IPS DF 19.7 (cell line): ENCODE measurements at regions not wholly inside any gene's neighbourhood (a gene's known extent, or its start where the extent isn't known, plus 50 kb on each side); places are given as distances from the start of the nearest gene placed in this dataset.
A peak's percentile ranks its signal among the peaks of the same experiment; 100 is the strongest.

Source experiments
- DNase-seq: peaks from one replicate; pipeline ENCODE4 v3.0.0-alpha.2; 2013; ENCODE audit warnings: low read depth, low spot score

GRCh38 chr18:5091741-5092140 is 105.3 kb downstream of the AKAIN1 start:
- no peak for DNase-seq

- no peak for DNase-seq
Measured at GRCh38 chr18:5075297-5075696, 121.8 kb downstream of the AKAIN1 start.

DNA sequence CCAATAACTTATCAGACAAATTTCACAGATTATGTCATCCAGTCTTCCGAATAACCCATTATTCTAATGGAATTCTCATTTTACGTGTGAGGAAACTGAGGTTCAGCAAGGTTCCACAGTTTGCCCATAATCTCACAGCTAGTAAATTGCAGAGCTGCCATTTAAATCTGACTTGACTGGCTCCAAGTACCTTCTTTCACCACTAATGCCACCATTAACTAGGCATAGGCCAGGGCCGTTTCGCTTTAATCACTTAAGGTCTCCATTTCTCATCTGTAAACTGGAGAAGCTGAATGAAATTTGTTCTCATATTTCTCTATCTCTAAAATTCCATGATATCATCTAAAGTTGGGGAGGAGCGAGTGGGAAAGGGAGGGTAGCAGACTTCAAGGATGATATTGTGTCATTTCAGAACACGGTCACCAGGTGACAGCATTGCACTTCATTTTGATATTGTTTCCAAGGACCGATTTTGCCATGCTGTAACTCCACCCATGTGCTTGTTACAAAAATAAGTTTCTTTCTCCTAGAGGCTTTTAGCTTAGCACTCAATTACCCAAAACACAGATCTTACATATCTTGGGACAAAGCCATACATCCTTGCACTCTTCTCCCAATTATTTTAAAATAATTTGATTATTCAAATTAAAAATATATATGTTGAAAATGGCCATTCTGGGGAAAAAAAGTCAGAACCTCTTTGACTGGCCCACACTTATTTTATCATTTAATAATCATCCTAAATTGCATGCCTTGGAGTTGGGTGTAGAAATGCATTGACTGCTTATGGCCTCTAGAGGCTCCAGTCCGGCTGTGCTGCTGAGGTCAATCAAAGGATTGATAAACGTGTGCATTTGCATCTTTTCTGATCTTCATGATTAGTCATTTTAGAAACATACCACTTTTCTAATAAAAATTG is 123.8 kb downstream of the AKAIN1 start:
- peak; percentile 9 for DNase-seq

DNA sequence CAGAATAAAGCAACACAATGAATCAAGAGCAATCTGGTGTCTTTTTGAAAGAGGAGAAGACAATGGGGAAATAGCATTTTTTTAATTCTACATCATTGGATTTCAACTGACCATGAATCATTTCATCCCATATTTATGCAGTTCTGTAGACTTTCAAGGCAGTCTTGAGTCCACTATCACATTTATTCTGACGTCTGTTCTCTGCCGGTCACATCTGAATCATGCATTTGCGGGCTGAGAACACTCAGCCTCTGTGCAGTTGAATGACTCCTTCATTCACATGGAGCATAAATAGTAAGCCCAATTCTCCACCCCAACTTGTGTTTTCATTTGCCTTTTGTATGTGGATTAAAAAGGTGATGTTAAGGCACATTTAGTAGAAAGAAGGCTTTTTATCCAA is 128.2 kb downstream of the AKAIN1 start:
- no peak for DNase-seq

DNA sequence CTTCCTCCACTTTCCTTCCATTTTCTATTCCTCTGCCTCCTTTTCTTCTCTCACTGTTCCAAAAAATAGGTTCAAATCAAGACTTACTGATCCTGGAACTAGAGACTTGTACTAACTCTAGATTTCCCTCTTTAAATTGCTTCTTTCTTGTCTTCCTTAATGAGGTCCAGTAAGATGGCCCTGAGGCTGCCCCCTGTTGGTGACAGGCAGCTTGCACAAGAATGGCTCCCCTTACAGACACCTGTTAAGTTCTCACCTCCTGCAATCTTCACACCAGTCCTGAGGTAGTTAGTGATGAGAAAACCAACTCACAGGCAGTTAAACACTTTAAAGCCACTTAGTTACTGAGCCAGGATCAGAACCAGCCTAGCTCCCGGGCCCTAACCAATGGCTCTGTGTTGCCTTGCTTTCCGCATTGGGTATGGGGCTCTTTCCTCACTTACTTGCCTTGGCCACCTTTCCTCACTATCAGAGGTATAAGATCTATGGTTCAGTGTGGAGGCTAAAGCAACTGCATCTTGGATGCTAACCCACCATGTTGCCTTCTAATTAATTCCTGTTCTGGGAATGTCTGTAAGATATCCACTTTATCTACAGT is 130.6 kb downstream of the AKAIN1 start:
- no peak for DNase-seq

GRCh38 chr18:5065615-5066014 is 131.4 kb downstream of the AKAIN1 start:
- no peak for DNase-seq

GRCh38 chr18:5064841-5065370 is 132.2 kb downstream of the AKAIN1 start:
- no peak for DNase-seq

- DNase-seq, result no peak
Measured at GRCh38 chr18:5061785-5062184, 135.3 kb downstream of the AKAIN1 start.

DNA sequence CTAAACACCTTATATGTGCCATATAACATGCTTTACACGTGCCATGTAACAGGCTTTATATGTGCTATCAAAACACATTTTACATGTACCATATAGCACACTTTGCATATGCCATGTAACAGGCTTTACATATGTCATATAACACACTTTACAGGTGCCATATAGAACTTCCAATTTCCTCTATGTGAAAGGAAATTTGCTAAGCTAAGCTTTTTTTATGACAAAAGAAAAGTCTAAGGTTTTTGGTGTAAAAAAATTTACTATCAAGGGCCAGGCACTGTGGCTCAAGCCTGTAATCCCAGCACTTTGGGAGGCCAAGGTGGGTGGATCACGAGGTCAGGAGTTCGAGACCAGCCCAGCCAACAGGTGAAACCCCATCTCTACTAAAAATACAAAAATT is 136.5 kb downstream of the AKAIN1 start:
- DNase-seq, result no peak

DNA sequence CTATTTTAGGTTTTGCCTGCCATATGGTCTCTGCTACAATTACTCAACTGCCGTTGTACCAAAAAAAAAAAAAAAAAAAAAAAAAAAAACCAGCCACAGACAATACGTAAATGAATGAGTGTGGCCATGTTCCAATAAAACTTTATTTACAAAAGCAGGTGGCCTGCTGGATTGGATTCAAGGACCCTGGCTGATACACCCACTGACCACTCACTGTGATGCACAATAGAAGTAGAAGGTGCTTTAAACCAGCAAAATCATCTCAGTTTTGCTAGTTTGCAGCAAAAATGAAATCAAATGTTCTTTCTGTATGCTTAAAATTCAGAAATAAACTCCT is 137.4 kb downstream of the AKAIN1 start:
- DNase-seq, result no peak

DNA sequence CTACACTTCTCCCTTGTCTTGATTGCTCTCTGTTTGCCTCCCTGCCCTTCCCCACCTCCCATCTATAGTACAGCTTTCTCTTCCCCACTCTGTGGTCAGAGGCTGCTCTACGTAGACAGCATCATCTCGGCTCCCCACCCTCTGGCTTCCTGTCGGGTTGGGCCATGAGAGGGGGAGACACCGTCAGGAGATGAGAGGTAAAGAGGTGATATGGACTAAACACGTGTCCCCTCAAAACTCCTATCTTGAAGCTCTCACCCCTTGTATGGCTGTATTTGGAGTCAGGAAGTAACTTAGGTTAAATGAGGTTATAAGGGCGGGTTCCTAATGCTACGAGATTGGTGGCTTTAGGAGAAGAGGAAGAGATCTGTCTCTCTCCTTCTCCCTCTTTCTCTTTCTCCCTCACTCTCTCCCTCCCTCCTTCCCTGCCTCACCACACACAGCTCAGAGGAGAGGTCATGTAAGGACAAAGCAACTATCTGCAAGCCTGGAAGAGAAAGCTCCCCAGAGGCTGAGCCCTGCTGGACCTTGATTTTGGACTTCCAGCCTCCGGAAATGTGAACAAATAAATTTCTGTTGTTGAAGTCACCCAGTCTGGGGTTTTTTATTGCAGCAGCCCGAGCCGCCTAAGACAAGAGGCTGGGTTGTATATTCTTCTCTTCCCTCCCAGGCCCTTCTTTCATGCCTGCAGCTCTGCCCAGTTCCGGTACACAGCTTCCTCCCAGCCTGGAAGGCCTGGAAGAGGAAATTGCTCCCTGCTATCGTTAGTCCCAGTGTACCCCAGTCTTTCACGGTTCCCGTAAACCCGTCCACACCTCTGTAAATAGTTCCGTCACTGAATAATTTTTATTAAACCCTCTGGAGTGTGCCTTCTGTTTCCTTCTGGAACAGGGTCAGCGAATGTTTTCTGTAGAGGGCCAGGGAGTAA is 138.0 kb downstream of the AKAIN1 start:
- DNase-seq, result no peak

- DNase-seq, result no peak
Measured at GRCh38 chr18:5057386-5058348, 139.4 kb downstream of the AKAIN1 start.

DNA sequence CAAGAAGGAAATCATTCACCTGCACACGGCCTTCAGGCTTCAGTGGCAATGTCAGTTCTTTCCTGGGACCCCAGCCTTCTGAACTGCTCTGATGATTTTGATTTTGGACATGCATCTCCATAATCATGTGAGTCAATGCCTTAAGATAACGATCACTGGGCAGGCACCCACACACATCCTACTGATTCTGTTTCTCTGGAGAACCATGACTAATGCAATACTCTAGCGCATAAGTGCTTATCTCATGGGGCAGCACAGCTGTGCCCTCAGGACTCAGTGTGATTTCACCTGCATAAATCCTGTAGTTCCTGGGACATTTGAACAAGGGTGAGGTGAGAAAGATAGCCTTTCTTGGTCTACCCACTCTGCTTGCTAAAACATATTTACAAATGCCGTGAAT is 144.6 kb downstream of the AKAIN1 start:
- no peak for DNase-seq

DNA sequence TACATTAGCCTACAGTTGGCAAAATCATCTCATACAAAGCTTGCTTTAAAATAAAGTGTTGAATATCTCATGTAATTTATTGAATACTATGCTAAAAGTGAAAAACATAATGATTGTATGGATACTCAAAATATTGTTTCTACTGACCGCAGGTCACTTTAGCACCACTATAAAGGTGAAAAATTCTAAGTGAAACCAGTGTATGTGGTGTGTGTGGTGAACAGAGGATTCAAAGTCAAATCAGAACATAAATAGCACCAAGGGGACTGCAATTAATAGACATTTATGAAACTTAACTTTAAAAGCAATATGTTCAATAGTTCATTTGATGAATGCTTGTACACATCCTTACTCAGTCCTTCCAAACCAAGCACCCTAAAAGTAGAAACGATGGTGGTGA is 145.8 kb downstream of the AKAIN1 start:
- no peak for DNase-seq

DNA sequence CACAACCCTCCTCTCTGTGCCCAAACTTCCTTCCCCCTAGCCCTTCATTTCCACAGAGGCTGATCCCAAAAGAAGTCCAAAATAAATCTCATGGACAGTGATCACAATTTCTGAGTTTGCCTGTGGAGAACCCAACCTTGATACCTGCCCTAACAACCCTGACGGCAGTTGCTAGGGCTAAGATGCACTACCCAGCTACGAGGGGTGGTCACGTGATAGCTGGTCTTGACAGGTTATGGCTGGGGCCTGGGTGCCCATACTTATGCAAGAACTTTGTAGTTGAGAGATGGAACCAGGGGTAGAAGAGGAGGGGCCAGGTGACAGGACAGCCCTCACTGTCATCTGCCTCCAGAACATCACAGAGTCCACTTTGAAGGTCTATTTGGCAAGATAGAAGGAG is 147.9 kb downstream of the AKAIN1 start:
- DNase-seq, result no peak

DNA sequence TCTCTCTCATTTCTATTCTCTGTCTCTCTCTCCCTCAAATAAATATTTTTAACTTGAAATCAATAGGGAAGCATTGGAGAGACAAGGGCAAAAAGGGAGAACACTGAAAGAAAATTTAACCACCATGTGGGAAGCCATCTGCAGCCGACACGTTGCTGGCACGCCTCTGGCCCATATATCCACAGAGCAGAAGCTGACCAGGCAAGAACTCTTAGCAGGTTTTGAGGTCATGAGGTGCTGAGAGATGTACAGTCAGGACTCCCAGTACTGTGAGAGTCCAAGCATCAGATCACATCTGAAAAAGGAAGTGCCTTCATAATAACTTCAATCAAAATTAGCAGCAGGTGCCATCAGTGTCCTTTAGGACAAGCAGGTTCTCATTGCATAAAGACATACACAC is 156.6 kb downstream of the AKAIN1 start:
- no peak for DNase-seq

GRCh38 chr18:5036523-5036922 is 160.5 kb downstream of the AKAIN1 start:
- no peak for DNase-seq

DNA sequence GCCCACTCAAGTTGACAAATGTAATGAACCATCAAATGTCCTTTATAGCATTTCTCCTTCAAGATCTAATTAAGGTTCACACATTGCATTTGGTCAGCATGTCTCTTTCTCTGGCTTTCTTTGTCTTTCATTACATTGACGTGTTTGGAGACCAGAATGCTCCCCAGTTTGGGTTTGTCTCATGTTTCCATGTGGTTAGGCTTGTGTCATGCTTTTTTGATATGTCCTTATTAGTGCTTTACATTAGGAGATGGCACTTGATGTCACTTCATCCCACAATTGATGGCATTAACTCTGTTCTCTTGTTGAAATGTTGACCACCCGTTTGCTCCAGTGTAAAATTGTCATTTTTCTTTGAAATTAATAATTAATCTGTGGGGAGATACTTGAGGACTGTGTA is 165.8 kb downstream of the AKAIN1 start:
- no peak for DNase-seq

GRCh38 chr18:5030636-5031035 is 166.4 kb downstream of the AKAIN1 start:
- DNase-seq, result no peak

DNA sequence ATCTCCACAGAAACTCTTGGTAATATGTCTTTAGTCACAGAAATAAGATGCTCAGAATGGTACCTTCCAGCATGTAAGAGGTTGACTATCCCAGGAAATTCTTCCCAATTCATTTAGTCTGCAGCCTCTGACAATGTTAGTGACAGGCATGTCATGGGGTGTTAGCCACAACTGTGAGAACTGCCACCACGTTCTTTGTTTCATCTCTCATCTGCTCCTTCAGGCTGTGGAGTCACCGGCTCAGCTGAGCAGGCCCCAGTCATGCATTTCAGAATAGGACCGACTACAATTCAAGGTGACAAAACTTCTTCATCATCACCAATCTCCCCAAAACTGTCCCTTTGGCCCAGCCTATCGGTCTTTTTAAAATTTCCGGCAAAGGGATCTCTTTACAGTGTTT is 167.5 kb downstream of the AKAIN1 start:
- DNase-seq, result no peak

- no peak for DNase-seq
Measured at GRCh38 chr18:5024741-5025140, 172.3 kb downstream of the AKAIN1 start.
